ENCODE measurements at regions not wholly inside any gene's neighbourhood (a gene's known extent, or its start where the extent isn't known, plus 50 kb on each side); places are given as distances from the start of the nearest gene placed in this dataset.

DNA sequence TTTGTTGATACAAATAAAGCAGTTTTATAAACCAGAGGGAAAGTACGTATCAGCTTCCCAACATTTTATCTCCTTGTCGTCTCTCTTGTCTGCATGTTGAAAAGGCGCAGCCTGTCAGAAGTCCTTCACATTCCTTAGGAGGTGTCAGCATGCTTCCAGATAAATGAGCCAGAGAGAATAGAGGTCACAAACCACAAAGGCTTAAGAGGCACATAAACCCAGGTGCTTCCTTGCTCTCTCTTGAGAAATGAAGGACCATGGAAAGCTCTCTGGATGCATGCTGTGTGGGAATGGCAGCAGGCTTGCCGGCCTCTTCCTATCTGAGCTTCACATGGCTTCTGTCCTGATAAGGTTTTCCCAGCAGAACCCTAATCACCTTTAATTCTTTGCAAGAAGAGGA is 448.5 kb downstream of the XPNPEP1 start:
- Histone ChIP-seq H3K4me3 (ENCODE audit: low read depth, low read length, poor library complexity, severe bottlenecking) (no peak overlapping the region), H3K27ac (ENCODE audit: low read depth, low read length, poor library complexity, severe bottlenecking) (no peak overlapping the region), H2AFZ (ENCODE audit: low read length) (no peak overlapping the region), H3K4me1 (ENCODE audit: insufficient read depth, low read length, poor library complexity, severe bottlenecking) (no peaks in the 10 kb centered on the region), H4K20me1 (ENCODE audit: insufficient read depth, low read length) (no peaks in the 10 kb centered on the region), H3K4me2 (ENCODE audit: low read length) (no peak overlapping the region), H3K36me3 (ENCODE audit: insufficient read depth, low read length) (no peaks in the 10 kb centered on the region), H3K79me2 (ENCODE audit: insufficient read depth, low read depth, low read length) (no peaks in the 10 kb centered on the region), H3K9me2 (ENCODE audit: insufficient read depth, low read length) (no peaks in the 10 kb centered on the region), H3K9me3 (ENCODE audit: low read length) (no peaks in the 10 kb centered on the region)
- TF ChIP-seq, protein P1, sequence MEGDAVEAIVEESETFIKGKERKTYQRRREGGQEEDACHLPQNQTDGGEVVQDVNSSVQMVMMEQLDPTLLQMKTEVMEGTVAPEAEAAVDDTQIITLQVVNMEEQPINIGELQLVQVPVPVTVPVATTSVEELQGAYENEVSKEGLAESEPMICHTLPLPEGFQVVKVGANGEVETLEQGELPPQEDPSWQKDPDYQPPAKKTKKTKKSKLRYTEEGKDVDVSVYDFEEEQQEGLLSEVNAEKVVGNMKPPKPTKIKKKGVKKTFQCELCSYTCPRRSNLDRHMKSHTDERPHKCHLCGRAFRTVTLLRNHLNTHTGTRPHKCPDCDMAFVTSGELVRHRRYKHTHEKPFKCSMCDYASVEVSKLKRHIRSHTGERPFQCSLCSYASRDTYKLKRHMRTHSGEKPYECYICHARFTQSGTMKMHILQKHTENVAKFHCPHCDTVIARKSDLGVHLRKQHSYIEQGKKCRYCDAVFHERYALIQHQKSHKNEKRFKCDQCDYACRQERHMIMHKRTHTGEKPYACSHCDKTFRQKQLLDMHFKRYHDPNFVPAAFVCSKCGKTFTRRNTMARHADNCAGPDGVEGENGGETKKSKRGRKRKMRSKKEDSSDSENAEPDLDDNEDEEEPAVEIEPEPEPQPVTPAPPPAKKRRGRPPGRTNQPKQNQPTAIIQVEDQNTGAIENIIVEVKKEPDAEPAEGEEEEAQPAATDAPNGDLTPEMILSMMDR (conservative IDR thresholded peaks at IDR 0.05; ENCODE audit: low read length), result no peak
- no peak for TF ChIP-seq EZH2phosphoT487 (IDR thresholded peaks at IDR 0.05; ENCODE audit: borderline replicate concordance, low read depth, low read length)
- ChIA-PET POLR2A (interaction anchor here (0.6 kb wide), 1 partner anchor 146 kb away, joined by 3 read pairs; no protein-coding TSS in a partner anchor), CTCF (ENCODE audit: unreplicated experiment) (no interaction called here)
- intact Hi-C loops (cut with micrococcal nuclease; ENCODE audit: unreplicated experiment), result no loop called here
- DNase-seq (ENCODE audit: low spot score), result no peak
- BruUV-seq (replicated peaks), result no TSS peak

DNA sequence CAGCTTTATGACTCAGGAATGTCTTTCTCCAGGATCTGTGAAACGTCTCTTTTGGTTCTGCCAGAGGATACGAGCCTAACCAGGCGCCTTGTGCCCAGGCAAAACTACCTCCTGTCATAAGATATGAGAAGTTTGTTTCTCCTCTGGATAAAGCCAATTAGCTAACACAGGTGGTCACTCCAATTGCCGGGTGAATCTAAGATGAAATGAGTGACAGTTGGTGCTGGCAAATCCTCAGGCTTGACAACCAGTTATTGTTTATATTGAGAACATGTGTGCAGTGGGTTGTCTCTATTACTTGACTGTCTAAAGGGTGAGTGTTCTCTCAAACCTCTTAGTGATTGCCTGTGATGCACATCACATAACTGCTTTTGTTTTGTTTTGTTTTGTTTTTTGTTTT is 449.1 kb downstream of the XPNPEP1 start:
- H3K4me2 ChIP-seq (ENCODE audit: low read length), result no peak overlapping the region
- H3K36me3 ChIP-seq (ENCODE audit: insufficient read depth, low read length), result no peaks in the 10 kb centered on the region
- H4K20me1 ChIP-seq (ENCODE audit: insufficient read depth, low read length), result no peaks in the 10 kb centered on the region
- H3K27ac ChIP-seq (ENCODE audit: low read depth, low read length, poor library complexity, severe bottlenecking), result no peak overlapping the region
- CTCF ChIA-PET (ENCODE audit: unreplicated experiment), result no interaction called here
- POLR2A ChIA-PET, result no interaction called here
- TF ChIP-seq EZH2phosphoT487 (IDR thresholded peaks at IDR 0.05; ENCODE audit: borderline replicate concordance, low read depth, low read length), result no peak
- TF ChIP-seq, protein P1 (conservative IDR thresholded peaks at IDR 0.05; ENCODE audit: low read length), result no peak
- H2AFZ ChIP-seq (ENCODE audit: low read length), result no peak overlapping the region
- BruUV-seq (replicated peaks), result no TSS peak
- no peaks in the 10 kb centered on the region for H3K9me3 ChIP-seq (ENCODE audit: low read length)
- H3K79me2 ChIP-seq (ENCODE audit: insufficient read depth, low read depth, low read length), result no peaks in the 10 kb centered on the region
- H3K4me3 ChIP-seq (ENCODE audit: low read depth, low read length, poor library complexity, severe bottlenecking), result no peak overlapping the region
- no peak for DNase-seq (ENCODE audit: low spot score)
- intact Hi-C loops (cut with micrococcal nuclease; ENCODE audit: unreplicated experiment), result no loop called here
- no peaks in the 10 kb centered on the region for H3K4me1 ChIP-seq (ENCODE audit: insufficient read depth, low read length, poor library complexity, severe bottlenecking)
- H3K9me2 ChIP-seq (ENCODE audit: insufficient read depth, low read length), result no peaks in the 10 kb centered on the region

DNA sequence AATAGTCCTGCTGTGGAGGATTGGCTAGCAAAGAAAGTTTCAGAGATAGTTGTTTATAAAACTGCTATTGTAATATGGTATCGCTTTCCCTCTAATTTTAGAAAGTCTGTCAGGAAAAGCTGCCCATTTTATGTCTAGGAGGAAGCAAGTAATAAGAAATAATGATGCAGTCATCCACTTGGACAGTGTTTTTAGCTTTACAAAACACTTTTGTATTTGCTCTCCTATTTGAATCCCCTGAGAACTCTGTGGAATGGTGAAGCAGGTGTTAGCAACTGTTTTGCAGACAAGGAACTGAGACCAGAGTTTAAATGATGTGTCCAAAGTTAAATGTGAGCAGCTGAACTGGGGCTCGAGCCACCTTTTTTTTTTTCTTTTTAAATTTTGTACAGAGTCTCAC is 455.8 kb downstream of the XPNPEP1 start:
- TF ChIP-seq, protein P1 (conservative IDR thresholded peaks at IDR 0.05; ENCODE audit: low read length), result no peak
- TF ChIP-seq EZH2phosphoT487 (IDR thresholded peaks at IDR 0.05; ENCODE audit: borderline replicate concordance, low read depth, low read length), result no peak
- ChIA-PET CTCF (ENCODE audit: unreplicated experiment) (no interaction called here), POLR2A (interaction anchor here (0.6 to 1.0 kb wide), 3 partner anchors 9 to 11 kb away, joined by 3 read pairs; no protein-coding TSS in a partner anchor)
- H3K27ac ChIP-seq (ENCODE audit: low read depth, low read length, poor library complexity, severe bottlenecking), result no peak overlapping the region
- H2AFZ ChIP-seq (ENCODE audit: low read length), result no peak overlapping the region
- H3K9me3 ChIP-seq (ENCODE audit: low read length), result no peaks in the 10 kb centered on the region
- no peaks in the 10 kb centered on the region for H4K20me1 ChIP-seq (ENCODE audit: insufficient read depth, low read length)
- no TSS peak for BruUV-seq (replicated peaks)
- H3K4me3 ChIP-seq (ENCODE audit: low read depth, low read length, poor library complexity, severe bottlenecking), result no peak overlapping the region
- no peaks in the 10 kb centered on the region for H3K4me1 ChIP-seq (ENCODE audit: insufficient read depth, low read length, poor library complexity, severe bottlenecking)
- no peaks in the 10 kb centered on the region for H3K9me2 ChIP-seq (ENCODE audit: insufficient read depth, low read length)
- no peaks in the 10 kb centered on the region for H3K79me2 ChIP-seq (ENCODE audit: insufficient read depth, low read depth, low read length)
- no peak for DNase-seq (ENCODE audit: low spot score)
- intact Hi-C loops (cut with micrococcal nuclease; ENCODE audit: unreplicated experiment), result no loop called here
- no peaks in the 10 kb centered on the region for H3K36me3 ChIP-seq (ENCODE audit: insufficient read depth, low read length)
- no peak overlapping the region for H3K4me2 ChIP-seq (ENCODE audit: low read length)

Measured in OCI-LY7 (cell line).